GM21786 (cell line): ENCODE measurements at regions not wholly inside any gene's neighbourhood (a gene's known extent, or its start where the extent isn't known, plus 50 kb on each side); places are given as distances from the start of the nearest gene placed in this dataset.

ENCODE experiments used
- ATAC-seq: cut with Tn5 transposase; IDR thresholded peaks from one replicate; pipeline ENCODE4 v1.9.1; 2021; ENCODE audit not compliant: unreplicated experiment

DNA sequence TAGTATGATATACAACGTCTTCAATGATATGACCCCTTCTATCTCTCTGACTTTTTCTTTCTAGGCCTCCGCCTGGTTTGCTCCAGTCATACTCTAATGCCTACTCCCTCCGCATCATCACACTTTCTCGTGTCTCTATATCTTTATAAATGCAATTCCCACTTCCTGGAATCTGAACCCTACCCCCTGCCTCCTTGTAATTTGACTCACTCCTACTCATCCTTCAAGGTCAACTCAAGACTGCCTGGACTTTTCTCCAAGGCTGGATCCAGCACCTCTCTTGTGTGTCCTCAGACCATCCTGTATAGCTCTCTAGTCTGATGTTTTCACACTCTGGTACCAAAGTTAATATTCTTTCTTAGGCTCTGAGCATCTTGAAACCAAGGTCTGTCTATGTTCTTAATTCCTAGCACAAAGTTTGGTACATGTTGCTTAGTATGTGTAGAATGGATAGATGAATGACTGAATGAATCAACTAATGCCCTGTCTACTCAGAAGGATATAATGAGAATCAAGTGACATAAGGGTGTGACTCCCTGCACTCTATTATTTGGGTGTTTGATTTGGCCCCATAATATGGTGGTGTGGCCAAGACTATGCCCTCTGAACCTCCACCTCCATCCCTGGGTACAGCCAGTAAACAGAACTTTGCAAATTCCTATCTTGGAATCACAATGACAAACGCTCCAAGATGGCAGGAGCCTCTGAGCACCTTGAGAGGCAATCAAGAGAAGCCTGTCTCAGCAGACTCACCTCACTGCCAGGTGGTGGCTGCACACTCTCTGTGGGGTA, 74.3 kb upstream of the SERP2 start:
- ATAC-seq = no peak

DNA sequence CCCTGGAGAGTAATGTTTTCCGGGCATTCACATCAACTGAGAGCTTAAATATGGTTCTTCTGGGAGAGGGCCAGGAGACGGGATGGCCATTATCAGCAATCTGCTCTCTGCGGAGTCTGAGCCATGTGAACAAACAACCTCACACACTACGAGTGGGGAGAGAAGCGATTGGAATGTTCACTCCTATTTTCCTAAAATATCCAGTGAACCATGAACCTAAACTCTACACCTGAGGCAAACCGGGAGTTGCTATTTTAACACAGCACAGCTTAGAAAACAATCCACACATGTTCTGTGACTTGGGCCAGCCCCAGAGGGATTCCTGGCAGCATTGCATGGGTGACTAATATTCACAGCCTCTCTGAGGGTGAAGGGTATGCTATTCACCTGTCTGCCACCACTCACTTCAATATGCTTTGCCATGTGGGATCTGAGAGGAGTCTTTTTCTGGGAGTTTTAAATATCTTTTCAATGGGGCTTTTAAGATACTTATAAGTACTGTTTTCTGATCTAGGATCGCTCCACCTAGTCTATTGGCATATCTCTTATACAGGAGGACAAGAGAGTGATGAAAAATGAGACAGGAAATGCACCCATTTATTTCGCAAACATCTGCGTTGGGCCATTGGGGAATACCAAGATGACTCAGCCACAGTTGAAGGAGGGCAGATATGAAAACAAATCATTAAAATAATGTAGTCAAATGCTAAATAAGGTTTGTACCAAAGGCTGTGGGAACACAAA, 72.6 kb upstream of the SERP2 start:
- ATAC-seq = peak; percentile 75

DNA sequence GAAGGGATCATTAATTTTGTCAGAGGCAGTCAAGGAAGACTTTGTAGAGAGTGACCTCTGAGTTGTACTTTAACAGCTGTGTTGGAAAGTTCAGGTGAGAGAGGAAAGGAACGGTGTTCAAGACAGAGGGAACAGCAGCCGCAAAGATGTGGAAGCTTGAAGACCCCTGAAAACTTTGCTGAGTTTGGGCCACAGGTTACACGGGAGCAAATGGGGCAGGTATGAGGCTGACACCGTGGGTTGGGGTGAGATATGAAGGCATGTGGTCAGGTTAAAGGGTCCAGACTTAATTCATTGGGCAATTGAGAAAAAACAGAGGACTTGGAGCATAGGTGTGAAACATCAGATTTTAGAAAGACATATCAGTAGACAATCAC, 72.0 kb upstream of the SERP2 start:
- ATAC-seq = no peak

DNA sequence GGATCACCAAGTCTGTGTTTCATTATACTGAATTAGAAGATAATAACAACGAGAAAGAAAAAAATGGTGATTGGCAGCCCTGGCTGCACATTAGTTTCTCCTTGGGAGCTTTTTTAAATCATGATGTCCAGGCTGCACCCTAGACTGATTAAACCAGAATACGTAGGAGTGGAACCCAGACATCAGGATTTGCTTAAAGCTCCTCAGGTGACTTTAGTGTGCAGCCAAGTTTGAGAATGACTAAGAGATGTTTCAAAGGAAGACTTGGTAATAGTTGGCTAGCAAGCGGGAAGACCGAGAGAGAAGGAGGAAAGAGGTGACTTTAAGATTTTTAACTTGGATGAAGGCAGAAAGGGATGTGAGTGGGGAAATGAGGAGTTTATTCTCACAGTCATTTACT, 71.4 kb upstream of the SERP2 start:
- no peak for ATAC-seq

DNA sequence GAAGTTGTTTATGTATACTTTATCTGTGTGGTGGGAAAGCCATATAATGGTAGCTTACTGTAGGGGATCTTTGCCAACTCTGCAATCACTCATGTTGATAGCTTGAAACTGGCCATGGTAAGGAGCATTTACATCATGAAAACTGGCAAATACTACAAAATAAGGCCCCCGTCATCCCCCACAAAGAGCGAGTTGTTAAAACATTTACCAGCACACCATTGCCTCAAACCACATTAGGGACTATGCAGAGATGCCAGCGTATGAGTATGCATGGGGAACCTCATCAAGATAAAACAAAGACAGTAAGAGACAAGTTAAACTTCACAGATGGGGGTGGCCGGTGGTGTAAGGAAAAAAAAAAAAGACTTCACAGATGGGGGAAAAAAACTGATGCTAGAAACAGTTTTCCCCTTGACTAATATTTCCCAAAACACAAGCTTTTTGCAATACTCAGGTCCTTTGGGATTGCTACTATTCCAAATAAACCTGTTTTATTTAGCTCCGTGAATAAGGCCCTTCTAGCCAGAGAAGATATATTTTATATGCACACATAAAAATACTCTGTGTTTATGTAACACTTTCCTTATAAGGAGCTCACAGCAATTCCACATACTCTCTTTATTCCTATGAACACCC, 70.6 kb upstream of the SERP2 start:
- ATAC-seq = no peak

DNA sequence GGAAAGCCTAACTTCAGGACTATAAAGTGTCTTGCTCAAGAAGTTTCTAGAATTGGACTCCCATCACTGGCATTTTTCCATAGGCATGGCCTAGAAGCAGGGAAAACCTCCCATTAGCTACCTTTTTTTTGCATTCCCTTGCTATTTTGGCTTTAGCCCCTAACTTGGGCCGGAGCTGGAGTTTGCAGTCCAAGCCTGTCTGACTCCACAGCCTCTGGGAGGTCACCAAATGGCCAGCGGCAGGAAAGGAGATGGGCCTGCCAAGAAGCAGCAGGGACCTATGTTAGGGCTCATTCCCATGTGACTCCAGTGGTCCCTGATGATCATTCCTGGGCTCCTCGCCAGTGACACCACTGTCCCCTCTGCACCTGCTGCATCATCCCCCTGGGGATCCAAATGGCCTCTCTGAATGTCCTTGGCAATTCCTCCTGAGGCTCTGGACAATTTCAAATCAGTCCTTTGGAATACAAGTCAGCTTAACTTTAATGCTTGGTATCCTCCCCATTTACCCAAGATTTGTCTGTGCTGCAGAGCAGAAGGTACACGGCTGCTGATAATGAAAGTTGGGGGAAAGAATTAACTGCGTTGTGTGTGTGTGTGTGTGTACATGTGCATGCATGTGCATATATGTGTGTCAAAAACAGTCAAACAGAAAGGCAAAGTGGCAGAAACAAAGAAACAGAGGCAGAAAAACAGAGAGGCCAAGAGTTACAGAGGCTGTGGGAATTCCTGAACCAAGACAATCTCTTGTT, 69.8 kb upstream of the SERP2 start:
- no peak for ATAC-seq

DNA sequence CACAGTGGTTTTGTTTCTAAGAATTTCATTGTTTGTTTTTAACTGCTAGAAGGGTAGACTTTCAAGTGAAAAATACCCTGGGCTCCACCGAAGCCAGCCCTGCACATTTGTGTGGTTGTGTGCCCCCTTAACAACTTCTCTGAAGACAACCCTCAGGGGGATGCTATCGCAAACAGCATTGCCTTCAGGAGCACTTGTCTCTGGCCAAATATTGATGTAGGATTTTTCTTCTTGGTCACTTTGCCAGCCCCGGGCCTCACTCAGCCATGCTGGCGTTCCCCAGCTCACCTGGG, 69.2 kb upstream of the SERP2 start:
- no peak for ATAC-seq

DNA sequence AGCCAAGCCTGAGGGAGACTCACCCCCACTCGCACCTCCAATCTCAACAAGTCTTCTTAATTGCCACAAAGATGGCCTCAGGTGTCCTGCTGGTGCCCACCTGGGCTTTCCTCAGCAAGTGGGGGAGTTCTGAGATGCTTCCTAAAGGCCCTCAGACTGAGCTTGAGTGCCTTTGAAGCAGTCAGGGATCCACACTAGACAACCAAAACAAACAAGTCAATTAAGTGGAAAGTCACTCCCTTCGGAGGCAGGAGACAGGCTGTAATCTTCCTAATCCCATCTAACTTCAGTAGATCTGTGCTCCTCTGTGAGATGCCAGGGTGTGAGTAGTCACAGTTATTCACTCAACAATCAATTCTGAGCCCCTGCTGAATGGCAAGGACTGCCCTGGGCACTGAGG, 68.3 kb upstream of the SERP2 start:
- no peak for ATAC-seq

DNA sequence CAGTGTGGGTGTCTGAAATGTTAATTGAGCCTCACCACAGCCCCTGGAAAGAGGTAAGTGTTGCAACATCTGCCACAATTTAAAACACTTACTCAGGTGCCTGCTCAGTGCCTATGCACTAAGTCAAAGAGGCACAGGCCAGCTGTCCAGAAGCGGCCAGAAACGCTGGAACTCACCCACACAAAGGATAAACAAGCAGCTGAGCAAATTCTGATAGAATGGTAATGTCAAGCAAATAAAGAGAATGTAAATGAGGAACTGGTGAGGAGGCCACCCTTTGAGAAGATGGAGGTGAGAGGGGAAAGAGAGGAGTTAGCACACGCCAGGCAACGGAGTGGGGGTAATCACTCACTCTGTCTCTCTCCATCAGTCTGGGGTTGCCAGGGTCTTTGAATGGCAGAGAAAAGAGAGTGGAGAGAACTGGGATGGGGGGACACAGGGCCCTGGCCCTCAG, 67.7 kb upstream of the SERP2 start:
- ATAC-seq = no peak

DNA sequence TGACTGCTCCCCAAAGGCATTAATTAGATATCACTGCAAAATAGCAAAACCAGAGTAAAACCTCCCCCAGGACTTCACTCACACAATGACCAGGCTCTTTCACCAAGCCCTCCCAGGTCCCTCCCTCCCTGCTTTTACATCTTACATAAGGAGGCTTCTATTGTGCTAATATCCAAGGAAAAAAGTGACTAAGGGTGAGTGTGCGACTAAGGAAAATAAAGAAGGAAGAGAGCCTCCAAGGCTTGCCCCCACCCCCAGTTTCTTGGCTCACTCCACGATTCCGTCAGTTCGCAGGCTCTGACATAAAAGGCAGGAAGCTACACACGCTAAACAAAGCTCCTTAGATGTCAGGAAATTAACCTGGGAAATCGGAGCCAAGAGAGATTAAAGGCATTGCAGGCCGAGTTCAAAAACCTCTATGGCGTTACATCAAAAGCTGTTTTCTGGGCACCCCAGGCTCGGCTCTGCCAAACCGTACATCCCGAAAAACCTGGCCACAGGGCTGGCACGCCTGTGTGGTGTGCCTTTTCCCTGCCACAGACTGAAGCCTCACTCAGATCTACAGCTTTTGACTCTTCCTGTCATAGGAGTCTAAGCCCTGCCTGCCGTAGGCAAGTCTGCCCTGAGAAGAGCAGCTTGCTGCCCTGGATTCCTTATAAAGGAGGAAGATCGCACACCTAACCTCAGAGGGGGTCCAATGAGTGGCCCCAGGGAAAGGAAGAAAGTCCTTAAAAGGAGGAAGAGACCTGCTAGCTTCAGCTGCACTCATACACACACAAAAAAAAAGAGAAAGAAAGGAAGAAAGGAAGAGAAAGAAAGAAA, 67.0 kb upstream of the SERP2 start:
- ATAC-seq = no peak

DNA sequence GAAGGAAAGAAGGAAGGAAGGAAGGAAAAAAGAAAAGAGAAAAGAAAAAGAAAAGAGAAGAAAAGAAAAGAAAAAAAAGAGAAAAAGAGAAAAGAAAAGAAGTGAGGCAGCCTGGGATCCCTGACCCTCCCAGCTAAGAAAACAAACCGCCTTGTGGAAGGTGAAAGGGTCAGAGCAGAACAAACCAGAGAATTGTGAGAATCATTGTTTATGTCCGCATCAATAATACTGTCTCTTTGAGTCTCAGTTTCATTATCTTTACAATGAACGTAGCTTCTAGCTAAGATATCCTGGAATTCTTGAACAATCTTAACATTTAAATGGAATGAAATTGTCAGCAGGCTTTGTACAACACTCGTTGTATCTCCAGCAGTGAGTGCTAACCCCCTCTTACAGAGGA, 66.4 kb upstream of the SERP2 start:
- no peak for ATAC-seq

DNA sequence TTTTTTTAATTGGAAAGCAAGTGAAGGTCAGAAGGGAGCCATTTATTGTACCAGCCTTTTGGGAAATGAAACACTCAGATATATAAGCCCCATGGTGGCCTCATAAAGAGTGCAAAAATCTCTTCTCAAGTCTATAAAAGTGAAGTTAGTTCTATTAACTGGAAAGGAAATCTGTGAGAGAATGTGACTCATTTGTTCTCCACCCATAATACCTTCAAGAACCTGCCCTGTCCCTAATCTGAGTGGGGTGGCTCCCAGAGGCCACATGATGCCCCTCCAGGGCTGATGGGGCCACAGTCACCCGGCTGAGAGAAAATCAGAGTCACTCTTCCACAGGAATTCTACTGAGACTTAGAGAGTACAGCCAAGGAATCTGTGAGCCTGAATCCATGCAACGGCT, 65.8 kb upstream of the SERP2 start:
- no peak for ATAC-seq

DNA sequence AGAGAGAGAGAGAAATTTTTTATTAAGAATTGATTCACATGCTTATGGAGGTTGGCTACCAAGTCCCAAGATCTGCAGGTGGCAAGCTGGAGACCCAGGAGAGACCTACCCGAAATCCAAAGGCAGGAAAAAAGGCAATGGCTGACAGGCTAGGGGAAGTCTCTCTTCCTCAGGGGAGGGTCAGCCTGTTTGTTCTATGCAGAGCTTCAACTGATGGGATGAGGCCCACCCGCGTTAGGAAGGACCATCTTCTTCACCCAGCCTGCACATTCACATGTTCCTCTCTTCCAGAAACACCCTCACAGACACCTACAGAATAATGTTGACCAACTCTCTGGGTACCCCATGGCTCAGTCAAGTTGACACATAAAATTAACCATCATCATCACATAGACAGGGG, 65.3 kb upstream of the SERP2 start:
- no peak for ATAC-seq

DNA sequence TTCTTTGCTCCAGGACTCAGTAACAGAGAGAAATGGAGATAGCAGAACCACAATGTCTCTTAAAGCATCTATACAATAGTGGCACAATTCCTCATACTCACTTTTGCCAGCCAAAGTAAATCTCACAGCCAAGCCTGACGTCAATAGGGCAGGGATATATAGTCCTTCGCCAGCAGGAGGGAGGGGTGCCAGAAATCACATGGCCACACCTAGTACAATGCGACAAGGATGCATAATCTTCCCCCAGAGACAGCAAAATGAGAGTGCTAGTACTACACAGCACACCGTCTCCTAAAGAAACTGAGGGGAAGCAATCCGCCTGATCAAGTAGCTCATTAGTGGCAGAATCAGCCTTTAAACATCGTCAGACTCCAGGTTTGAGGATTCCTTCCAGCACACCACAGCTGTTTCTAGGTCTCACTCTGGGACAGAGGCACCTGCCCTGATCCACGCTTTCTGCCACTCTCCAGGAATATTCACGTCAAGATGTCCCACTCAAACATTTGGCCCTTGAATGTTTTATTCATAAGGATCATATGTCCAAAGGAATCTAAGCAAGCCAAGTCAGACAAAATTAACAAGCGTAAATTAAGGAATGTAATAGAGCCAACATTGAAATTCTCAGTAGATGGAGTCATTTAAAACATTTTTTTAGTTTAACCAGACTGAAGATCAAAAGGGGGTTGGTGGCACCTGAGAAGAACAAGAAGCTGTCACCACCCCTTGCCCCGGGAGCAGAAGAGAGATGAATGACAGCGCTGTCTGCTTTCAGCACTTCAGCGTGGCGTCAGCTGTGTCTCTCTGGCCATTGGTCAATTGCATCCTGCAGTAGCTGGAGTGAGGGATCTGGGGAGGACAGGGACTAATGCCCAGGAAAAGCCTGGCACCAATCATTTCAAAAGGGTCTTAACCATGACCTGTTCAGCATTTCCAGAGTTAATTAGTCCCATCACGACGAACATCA, 63.5 kb upstream of the SERP2 start:
- ATAC-seq = no peak

DNA sequence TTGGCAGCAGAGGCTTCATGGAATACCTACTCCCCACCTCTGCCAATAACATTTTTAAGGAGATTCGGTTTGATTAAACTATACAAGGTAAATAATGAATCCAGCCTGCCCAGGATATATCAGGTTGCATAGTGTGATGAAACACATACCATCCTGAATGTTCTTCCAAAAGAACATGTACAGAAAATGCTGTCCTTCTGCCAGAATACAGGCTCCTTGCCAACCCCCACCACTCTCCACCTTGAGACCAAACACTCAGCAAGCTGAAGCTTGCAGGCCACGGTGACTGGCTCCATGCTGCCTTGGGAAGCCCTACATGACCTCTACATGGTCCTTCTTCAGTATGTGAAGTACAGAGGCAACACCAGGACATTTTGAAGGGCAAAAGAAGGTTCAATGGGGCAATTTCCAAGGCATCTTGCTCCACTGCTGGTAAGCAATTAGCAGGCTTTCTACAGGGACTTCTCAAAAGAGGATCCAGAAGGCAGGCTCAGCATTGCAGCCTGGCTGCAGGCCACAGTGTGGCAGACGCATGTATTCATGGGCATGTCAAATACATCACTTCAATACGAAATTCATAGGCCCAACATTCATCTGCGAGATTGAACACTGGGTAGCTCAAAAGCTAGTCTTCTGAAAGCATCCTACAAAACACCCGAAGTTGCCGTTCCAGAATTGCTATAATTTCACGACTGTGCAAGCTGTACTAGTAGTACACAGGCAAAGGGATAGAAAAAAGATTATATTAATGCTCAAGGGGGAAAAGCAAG, 62.4 kb upstream of the SERP2 start:
- ATAC-seq = no peak

DNA sequence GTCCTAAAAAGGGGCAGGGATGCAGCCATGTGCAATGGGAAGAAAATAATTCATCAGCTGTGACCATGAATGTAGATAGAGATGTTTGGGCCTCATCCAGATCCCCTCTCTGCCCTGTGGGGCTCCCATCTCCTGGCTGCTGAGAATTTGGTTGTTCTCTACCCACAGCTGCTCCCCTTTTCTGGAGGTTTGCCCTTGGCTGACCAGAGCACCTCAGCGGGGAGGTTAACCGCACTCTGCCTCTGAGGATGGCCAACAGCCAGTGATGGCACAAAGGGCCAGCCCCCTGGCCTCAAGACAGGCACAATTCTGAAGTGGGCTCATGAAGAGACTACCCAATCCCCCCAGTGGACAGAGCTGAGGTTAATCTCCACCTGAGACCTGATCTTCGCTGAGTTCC, 61.5 kb upstream of the SERP2 start:
- ATAC-seq = no peak

DNA sequence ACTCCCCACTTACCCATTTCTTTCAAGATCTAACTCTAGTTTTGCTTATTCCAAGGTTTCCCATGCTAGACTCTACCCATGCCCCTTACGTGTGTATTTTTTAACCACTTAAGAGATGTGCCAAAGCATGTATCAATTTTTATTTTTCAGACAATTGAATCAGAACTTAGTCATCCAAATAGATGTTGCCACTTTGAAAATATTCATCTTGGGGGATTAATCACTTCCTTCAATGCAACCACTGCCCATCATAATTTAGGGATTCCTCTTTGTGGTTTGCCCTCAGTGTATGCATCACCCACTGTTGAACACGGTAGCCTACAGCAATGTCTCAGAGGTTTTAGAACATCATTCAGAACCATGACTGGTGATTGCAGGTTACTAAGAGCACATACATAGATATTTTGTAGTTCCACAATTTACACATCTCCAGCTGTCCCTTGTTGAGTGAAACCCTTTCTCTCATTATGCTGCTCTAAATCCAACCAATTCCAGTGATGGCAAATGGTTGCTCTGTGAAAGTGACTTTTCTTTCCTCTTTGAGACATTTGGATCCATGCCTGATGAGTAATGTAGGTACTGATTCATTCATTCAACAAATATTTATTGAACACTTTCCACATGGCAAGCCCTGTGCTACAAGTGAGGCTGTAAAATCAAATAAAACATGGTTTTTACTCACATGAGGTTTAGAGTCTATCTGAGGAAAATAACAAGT, 60.6 kb upstream of the SERP2 start:
- no peak for ATAC-seq

DNA sequence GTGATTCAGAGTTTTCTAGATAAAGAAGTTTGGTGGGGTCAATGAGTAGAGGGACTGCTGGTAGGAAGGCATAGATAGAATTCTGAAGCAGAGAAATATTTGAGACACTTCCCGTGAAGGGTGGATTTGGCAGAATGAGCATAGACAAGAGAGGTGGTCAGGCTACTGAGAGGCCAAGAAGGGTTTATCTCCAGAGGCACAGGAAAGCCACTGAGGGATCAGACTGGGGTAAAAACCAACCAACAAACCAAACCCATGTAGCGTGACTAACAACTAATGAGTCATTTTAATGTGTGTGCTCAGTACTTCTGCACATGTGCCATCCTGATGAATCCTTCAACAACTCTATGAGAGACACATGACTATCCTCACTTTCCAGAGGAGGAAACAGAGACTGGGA, 60.0 kb upstream of the SERP2 start:
- no peak for ATAC-seq
